CD4-positive, alpha-beta memory T cell (primary cell): ENCODE measurements at regions not wholly inside any gene's neighbourhood (a gene's known extent, or its start where the extent isn't known, plus 50 kb on each side); places are given as distances from the start of the nearest gene placed in this dataset.

Experiments
- CTCF ChIA-PET: fragments of 350-600 bp; sonication (Branson Sonifier 250); formaldehyde crosslinking; loops from one replicate; lab custom pipeline; 2021; ENCODE audit warnings: inconsistent platforms; ENCODE audit not compliant: partially characterized antibody; lab: Charles Lee
- POLR2A ChIA-PET: fragments of 350-600 bp; sonication (Branson Sonifier 250); formaldehyde crosslinking; loops from one replicate; lab custom pipeline; 2021; ENCODE audit not compliant: partially characterized antibody; lab: Charles Lee
- DNase-seq, 5 donors: peaks; one replicate each; pipeline versions ENCODE4 v3.0.0 to v3.0.0-alpha.2; 2020 to 2022; ENCODE audit warnings: mixed read lengths in 1 of 5
- H3K27ac ChIP-seq: one replicate; pipeline ENCODE4 v1.7.0; 2013; ENCODE audit warnings: low read depth, low read length
- H3K27me3 ChIP-seq: 2 replicates; pipeline ENCODE4 v1.7.0; 2013; ENCODE audit warnings: mild to moderate bottlenecking, low read length, moderate library complexity; ENCODE audit not compliant: insufficient read depth
- H3K36me3 ChIP-seq: 2 replicates; pipeline ENCODE4 v1.7.0; 2013; ENCODE audit warnings: mild to moderate bottlenecking, low read length, moderate library complexity; ENCODE audit not compliant: insufficient read depth
- H3K4me1 ChIP-seq: 2 replicates; pipeline ENCODE4 v1.7.0; 2013; ENCODE audit warnings: mild to moderate bottlenecking, low read length, moderate library complexity; ENCODE audit not compliant: insufficient read depth
- H3K4me3 ChIP-seq, 2 donors: one replicate each; pipeline ENCODE4 v1.7.0; 2013; ENCODE audit warnings: low read length in 2 of 2, mild to moderate bottlenecking in 1 of 2
- H3K9me3 ChIP-seq, 2 donors: one replicate each; pipeline ENCODE4 v1.7.0; 2013; ENCODE audit warnings: low read length in 2 of 2, control low read depth in 1 of 2; ENCODE audit not compliant: control insufficient read depth in 1 of 2
- H3K27ac Mint-ChIP-seq, 7 donors: one replicate each; pipeline ENCODE4 v1.8.0; 2020 to 2021; ENCODE audit warnings: mixed read lengths in 7 of 7, mild to moderate bottlenecking in 6 of 7, inconsistent platforms in 3 of 7, moderate library complexity in 3 of 7
- H3K27me3 Mint-ChIP-seq, 2 donors: one replicate each; pipeline ENCODE4 v1.8.0; 2020 to 2021; ENCODE audit warnings: mixed read lengths in 2 of 2
- H3K36me3 Mint-ChIP-seq, 2 donors: one replicate each; pipeline ENCODE4 v1.8.0; 2020 to 2021; ENCODE audit warnings: mixed read lengths in 2 of 2, inconsistent platforms in 1 of 2, mild to moderate bottlenecking in 1 of 2
- H3K4me1 Mint-ChIP-seq, 4 donors: one replicate each; pipeline ENCODE4 v1.8.0; 2020 to 2021; ENCODE audit warnings: mixed read lengths in 4 of 4, mild to moderate bottlenecking in 1 of 4
- H3K4me3 Mint-ChIP-seq, 8 donors: one replicate each; pipeline ENCODE4 v1.8.0; 2020 to 2021; ENCODE audit warnings: mixed read lengths in 8 of 8, mild to moderate bottlenecking in 7 of 8, moderate library complexity in 6 of 8, inconsistent platforms in 3 of 8
- H3K9me3 Mint-ChIP-seq, 8 donors: one replicate each; pipeline ENCODE4 v1.8.0; 2020 to 2021; ENCODE audit warnings: mixed read lengths in 8 of 8, mild to moderate bottlenecking in 5 of 8, inconsistent platforms in 3 of 8, moderate library complexity in 1 of 8
- intact Hi-C: fragments of 100-400 bp; cut with micrococcal nuclease; formaldehyde crosslinking; loops from one replicate; pipeline ENCODE4 v1.15.1; 2023

DNA sequence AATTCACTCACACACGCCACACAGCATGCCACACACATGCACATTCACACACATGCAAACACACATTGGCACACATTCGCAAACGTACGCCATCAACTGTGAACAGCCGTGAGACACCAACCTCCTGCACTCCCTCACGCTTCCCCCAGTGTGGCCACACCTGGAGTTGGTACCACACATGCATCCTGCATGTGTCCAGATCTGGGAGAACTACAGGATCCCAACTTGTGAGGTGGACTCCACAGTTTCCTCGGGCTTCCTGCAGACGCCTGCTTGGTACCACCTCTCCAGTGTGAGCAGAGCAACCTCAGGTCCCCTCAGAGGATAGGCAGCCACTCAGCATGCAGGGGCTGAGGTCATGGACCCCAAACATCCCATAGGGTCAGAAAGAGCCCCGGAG, 239.0 kb downstream of the EIPR1 start:
- Mint-ChIP-seq H3K9me3 (peaks cover 0 to 3% (median 0%) of the 10 kb centered on the region in 8 donors), H3K4me1 (no peaks in the 10 kb centered on the region), H3K27me3 (no peaks in the 10 kb centered on the region), H3K27ac (no peak overlapping the region), H3K4me3 (no peak overlapping the region), H3K36me3 (no peaks in the 10 kb centered on the region)
- ChIA-PET POLR2A (no interaction called here), CTCF (no interaction called here)
- intact Hi-C loops, result no loop called here
- Histone ChIP-seq H3K27ac (no peak overlapping the region), H3K9me3 (no peaks in the 10 kb centered on the region), H3K27me3 (no peaks in the 10 kb centered on the region), H3K36me3 (no peaks in the 10 kb centered on the region), H3K4me3 (no peak overlapping the region), H3K4me1 (no peaks in the 10 kb centered on the region)
- no peak for DNase-seq

DNA sequence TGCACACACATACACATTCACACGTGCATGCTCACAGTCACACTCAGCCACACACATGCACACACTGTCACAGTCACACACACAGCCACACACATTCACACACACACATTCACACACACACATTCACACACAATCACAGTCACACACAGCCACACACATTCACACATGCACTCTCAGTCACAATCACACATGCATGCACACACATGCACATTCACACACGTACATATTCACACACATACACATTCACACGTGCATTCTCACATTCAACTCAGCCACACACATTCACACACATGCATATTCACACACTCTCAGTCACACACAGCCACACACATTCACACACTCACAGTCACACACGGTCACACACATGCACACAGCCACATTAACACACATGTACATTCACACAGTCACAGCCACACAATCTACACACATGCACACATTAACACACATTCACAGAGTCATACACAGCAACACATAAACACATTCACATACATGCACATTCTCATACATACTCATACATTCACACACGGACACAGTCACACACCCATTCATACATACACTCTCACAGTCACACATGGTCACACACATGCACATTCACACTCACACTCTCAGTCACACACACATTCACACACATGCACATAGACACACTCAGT, 239.8 kb downstream of the EIPR1 start:
- H3K27ac Mint-ChIP-seq, result no peak overlapping the region
- ChIA-PET POLR2A (no interaction called here), CTCF (no interaction called here)
- intact Hi-C loops, result no loop called here
- no peak overlapping the region for H3K4me3 ChIP-seq
- H3K4me1 Mint-ChIP-seq, result no peaks in the 10 kb centered on the region
- no peaks in the 10 kb centered on the region for H3K4me1 ChIP-seq
- H3K9me3 ChIP-seq, result no peaks in the 10 kb centered on the region
- no peaks in the 10 kb centered on the region for H3K27me3 Mint-ChIP-seq
- no peaks in the 10 kb centered on the region for H3K27me3 ChIP-seq
- DNase-seq, result no peak
- peaks cover 0 to 6% (median 0%) of the 10 kb centered on the region in 8 donors for H3K9me3 Mint-ChIP-seq
- no peaks in the 10 kb centered on the region for H3K36me3 Mint-ChIP-seq
- no peaks in the 10 kb centered on the region for H3K36me3 ChIP-seq
- H3K4me3 Mint-ChIP-seq, result no peak overlapping the region
- no peak overlapping the region for H3K27ac ChIP-seq

DNA sequence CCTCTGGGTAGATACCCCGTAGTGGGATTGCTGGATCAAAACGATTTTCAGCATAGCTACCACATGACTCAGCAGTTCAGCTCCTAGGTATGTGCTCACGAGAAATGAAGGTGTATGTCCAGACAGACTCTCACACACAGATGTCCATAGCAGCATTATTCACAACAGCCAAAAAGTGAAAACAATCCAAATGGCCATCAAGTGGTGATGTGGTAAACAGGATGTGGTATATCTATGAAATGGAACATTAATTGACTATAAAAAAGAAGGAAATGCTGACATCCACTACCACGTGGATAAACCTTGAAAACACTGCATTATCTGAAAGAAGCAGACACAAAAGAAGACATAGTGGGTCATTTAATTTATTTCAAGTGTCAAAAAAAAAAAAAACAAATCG, 241.9 kb downstream of the EIPR1 start:
- intact Hi-C loops, result no loop called here
- H3K27me3 Mint-ChIP-seq, result peaks cover 0 to 1% of the 10 kb centered on the region in 2 donors
- POLR2A ChIA-PET, result no interaction called here

DNA sequence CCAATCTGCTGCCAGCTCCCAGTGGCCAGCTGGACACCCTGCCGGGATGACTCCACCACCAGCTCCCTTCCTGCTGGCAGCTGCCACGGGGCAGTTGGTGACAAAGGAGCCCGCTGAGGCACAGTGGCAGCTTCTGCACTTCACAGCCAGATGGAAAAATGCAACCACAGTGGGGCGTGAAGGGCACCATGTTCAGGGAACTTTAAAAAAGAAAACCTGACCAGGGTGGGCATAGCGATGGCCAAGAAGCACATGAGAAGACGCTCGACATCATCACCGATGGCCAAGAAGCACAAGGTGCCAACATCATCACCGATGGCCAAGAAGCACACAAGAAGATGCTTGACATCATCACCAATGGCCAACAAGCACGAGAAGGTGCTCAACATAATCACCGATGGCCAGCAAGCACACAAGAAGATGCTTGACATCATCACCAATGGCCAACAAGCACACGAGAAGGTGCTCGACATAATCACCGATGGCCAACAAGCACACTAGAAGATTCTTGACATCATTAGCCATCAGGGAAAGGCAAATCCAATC, 243.5 kb downstream of the EIPR1 start:
- ChIA-PET CTCF (no interaction called here), POLR2A (no interaction called here)
- no peaks in the 10 kb centered on the region for H3K9me3 ChIP-seq
- Mint-ChIP-seq H3K4me3 (no peak overlapping the region), H3K36me3 (no peaks in the 10 kb centered on the region), H3K27me3 (peaks cover 0 to 6% of the 10 kb centered on the region in 2 donors), H3K9me3 (peaks cover 0 to 6% (median 0%) of the 10 kb centered on the region in 8 donors), H3K4me1 (no peaks in the 10 kb centered on the region), H3K27ac (no peak overlapping the region)
- H3K27me3 ChIP-seq, result no peaks in the 10 kb centered on the region
- no peak for DNase-seq
- H3K4me1 ChIP-seq, result no peaks in the 10 kb centered on the region
- H3K4me3 ChIP-seq, result no peak overlapping the region
- intact Hi-C loops, result no loop called here
- no peaks in the 10 kb centered on the region for H3K36me3 ChIP-seq
- no peak overlapping the region for H3K27ac ChIP-seq

More for the DNA sequence above, 241.9 kb downstream of the EIPR1 start:
- no peak for DNase-seq
- no peaks in the 10 kb centered on the region for H3K36me3 Mint-ChIP-seq
- H3K27ac ChIP-seq, result no peak overlapping the region
- no peaks in the 10 kb centered on the region for H3K4me1 Mint-ChIP-seq
- H3K4me1 ChIP-seq, result no peaks in the 10 kb centered on the region
- no peak overlapping the region for H3K4me3 ChIP-seq
- no peaks in the 10 kb centered on the region for H3K27me3 ChIP-seq
- no peaks in the 10 kb centered on the region for H3K9me3 ChIP-seq
- peaks cover 0 to 6% (median 0%) of the 10 kb centered on the region in 8 donors for H3K9me3 Mint-ChIP-seq
- H3K36me3 ChIP-seq, result no peaks in the 10 kb centered on the region
- CTCF ChIA-PET, result interaction anchor here (0.7 kb wide), 1 partner anchor 694 kb away, joined by 3 read pairs; no protein-coding TSS in a partner anchor
- peak overlapping the region in 1 of 7 donors; percentile 49 for H3K27ac Mint-ChIP-seq
- H3K4me3 Mint-ChIP-seq, result no peak overlapping the region

DNA sequence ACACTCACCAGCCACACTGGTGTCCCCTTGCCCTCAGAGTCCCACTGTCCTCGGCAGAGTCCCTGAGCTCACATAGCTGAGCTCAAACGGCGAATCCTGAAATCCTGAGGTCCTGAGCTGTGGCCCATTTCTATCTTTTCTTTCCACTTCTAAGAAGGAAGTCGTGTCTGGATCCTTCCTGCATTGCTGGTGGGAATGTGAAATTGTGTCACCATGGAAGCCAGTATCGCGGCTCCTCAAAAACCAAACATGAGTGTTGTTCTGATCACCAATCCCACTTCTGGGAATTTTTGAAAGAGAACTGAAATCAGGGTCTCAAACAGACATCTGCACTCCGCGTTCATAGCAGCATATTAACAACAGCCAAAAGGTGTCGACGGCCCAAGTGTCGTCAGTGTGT, 244.7 kb downstream of the EIPR1 start:
- DNase-seq, result no peak
- Histone ChIP-seq H3K36me3 (no peaks in the 10 kb centered on the region), H3K27me3 (no peaks in the 10 kb centered on the region), H3K4me3 (no peak overlapping the region), H3K9me3 (no peaks in the 10 kb centered on the region), H3K27ac (no peak overlapping the region), H3K4me1 (no peaks in the 10 kb centered on the region)
- H3K36me3 Mint-ChIP-seq, result no peaks in the 10 kb centered on the region
- H3K4me3 Mint-ChIP-seq, result no peak overlapping the region
- ChIA-PET CTCF (no interaction called here), POLR2A (no interaction called here)
- H3K9me3 Mint-ChIP-seq, result peaks cover 0 to 6% (median 0%) of the 10 kb centered on the region in 8 donors
- peaks cover 0 to 6% of the 10 kb centered on the region in 2 donors for H3K27me3 Mint-ChIP-seq
- no peak overlapping the region for H3K27ac Mint-ChIP-seq
- H3K4me1 Mint-ChIP-seq, result no peaks in the 10 kb centered on the region
- intact Hi-C loops, result no loop called here

DNA sequence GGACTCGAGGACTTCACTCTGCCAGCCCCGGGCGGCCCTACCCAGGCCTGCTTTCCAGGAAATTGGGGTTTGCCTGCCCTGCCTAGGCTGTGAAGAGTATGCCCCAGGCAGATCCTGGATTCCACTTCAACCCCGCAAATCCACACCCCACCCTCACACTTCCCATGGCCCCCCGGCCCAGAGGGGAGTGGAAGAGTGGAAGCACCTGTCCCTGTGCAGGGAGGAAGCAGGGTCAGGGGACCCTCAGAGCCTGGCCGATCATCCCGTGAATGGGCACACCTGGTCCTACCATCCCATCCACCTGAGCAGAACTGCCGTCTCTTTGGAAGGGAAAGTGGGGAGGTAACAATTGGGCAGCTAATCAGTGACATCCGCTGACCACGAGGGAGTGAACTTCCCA, 245.2 kb downstream of the EIPR1 start:
- no peak overlapping the region for H3K27ac ChIP-seq
- no peaks in the 10 kb centered on the region for H3K36me3 ChIP-seq
- no peaks in the 10 kb centered on the region for H3K9me3 ChIP-seq
- Mint-ChIP-seq H3K27me3 (peaks cover 0 to 6% of the 10 kb centered on the region in 2 donors), H3K36me3 (no peaks in the 10 kb centered on the region), H3K27ac (no peak overlapping the region), H3K4me1 (peaks cover under 1% of the 10 kb centered on the region in 4 donors), H3K4me3 (no peak overlapping the region), H3K9me3 (peaks cover 0 to 6% (median 0%) of the 10 kb centered on the region in 8 donors)
- intact Hi-C loops, result no loop called here
- POLR2A ChIA-PET, result no interaction called here
- H3K4me1 ChIP-seq, result no peaks in the 10 kb centered on the region
- CTCF ChIA-PET, result no interaction called here
- no peak overlapping the region for H3K4me3 ChIP-seq
- no peak for DNase-seq
- no peaks in the 10 kb centered on the region for H3K27me3 ChIP-seq

DNA sequence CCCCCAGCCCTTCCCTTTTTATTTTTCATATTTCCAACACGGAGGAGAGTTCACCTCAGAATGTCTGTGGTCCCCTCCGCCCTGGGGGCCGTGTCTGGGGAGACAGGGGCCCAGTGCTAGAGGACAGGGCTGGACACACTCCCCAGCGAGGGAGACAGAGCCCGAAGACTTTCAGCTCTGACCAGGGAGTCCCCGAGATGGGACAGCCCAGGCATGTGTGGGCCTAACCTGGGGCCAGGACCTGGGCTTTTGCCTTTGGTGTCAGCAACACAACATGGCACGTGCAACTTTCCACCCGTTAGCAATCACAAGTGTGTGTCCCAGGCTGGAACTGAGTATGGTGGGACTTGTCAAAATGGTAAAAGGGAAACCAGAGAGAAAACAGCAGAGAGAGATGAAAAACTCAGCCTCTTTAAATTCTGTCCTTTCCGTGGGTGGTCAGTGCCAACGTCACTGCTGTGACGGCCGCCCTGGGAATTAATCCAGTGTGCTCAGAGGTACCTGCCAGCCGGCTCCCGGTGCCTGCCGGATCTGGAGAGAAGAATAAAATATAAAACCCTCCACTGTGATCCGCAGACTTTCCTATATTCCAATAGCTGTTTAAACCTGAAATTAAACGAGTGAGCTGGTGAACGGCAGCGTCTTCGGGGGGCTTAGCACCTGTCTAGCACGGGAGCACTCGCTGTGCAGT, 245.8 kb downstream of the EIPR1 start:
- no peaks in the 10 kb centered on the region for H3K4me1 ChIP-seq
- H3K27me3 ChIP-seq, result no peaks in the 10 kb centered on the region
- intact Hi-C loops, result no loop called here
- Mint-ChIP-seq H3K27ac (no peak overlapping the region), H3K9me3 (peaks cover 0 to 6% (median 0%) of the 10 kb centered on the region in 8 donors), H3K4me1 (peaks cover 2 to 7% (median 4%) of the 10 kb centered on the region in 4 donors), H3K36me3 (no peaks in the 10 kb centered on the region), H3K4me3 (no peak overlapping the region), H3K27me3 (peaks cover 0 to 6% of the 10 kb centered on the region in 2 donors)
- DNase-seq, result no peak
- CTCF ChIA-PET, result no interaction called here
- H3K4me3 ChIP-seq, result no peak overlapping the region
- no peaks in the 10 kb centered on the region for H3K36me3 ChIP-seq
- no peaks in the 10 kb centered on the region for H3K9me3 ChIP-seq
- H3K27ac ChIP-seq, result no peak overlapping the region
- POLR2A ChIA-PET, result no interaction called here
